K562 (cell line): ENCODE measurements at regions not wholly inside any gene's neighbourhood (a gene's known extent, or its start where the extent isn't known, plus 50 kb on each side); places are given as distances from the start of the nearest gene placed in this dataset.

Source experiments
- ATAC-seq: fragments of 200-7000 bp; cut with Tn5 transposase; 3 replicates; pipeline ENCODE4 v1.9.1; 2020; ENCODE audit warnings: moderate library complexity
- BruUV-seq: library from RNA; stranded (reverse); fragments of 400-500 nt; replicated peaks from 2 replicates; lab custom pipeline; 2021; lab: Mats Ljungman, UMichigan
- CTCF ChIA-PET: fragments of 300-600 bp; formaldehyde crosslinking; extraction: SDS; loops from one replicate; lab custom pipeline; 2021; ENCODE audit warnings: low intra/inter-chr PET ratio; lab: Yijun Ruan, JAX
- POLR2A ChIA-PET: fragments of 300-600, 350-650 bp; sonication (Branson Sonifier 250); formaldehyde crosslinking; extraction: SDS; loops from one replicate; lab custom pipeline; 2021; ENCODE audit warnings: antibody characterized with exemption, inconsistent platforms; lab: Yijun Ruan, JAX
- DNase-seq, 4 experiments: peaks; one replicate each; pipeline versions ENCODE4 v3.0.0 to v3.0.0-alpha.2; 2011 to 2018; ENCODE audit warnings: low spot score in 3 of 4, mixed read lengths in 3 of 4; ENCODE audit errors: extremely low read depth in 1 of 4
- FAIRE-seq: peaks from 2 replicates; lab custom pipeline; 2011; peaks lifted over from hg19 to GRCh38; lab: Jason Lieb, UNC
- H2AFZ ChIP-seq: 2 replicates; pipeline ENCODE4 v1.6.0; 2011; ENCODE audit warnings: low read depth, low read length, control low read depth, inconsistent platforms
- H3K27ac ChIP-seq: fragments of 200-600 bp; 3 replicates; pipeline ENCODE4 v1.8.0; 2011; ENCODE audit warnings: low read depth, mild to moderate bottlenecking, control low read depth, inconsistent platforms, low read length, moderate library complexity, mixed read lengths; ENCODE audit errors: extremely low read depth
- H3K27me3 ChIP-seq, 2 experiments: fragments of 300-600 bp in 1 of 2; 2 replicates in 1 of 2; 3 replicates in 1 of 2; pipeline versions ENCODE4 v1.6.0 to v1.8.0; 2011; ENCODE audit warnings: inconsistent platforms in 2 of 2, low read length in 2 of 2, mild to moderate bottlenecking in 1 of 2, mixed read lengths in 1 of 2, moderate library complexity in 1 of 2; ENCODE audit not compliant: control insufficient read depth in 2 of 2, insufficient read depth in 2 of 2
- H3K36me3 ChIP-seq: fragments of 300-600 bp; 3 replicates; pipeline ENCODE4 v1.8.0; 2011; ENCODE audit warnings: mild to moderate bottlenecking, low read length, inconsistent platforms; ENCODE audit not compliant: control insufficient read depth, insufficient read depth
- H3K4me1 ChIP-seq, 2 experiments: fragments of 200-600 bp in 1 of 2; replicated peaks in 1 of 2; 2 replicates in 1 of 2; 3 replicates in 1 of 2; pipeline versions ENCODE4 v1.5.1 to v1.8.0; 2011; ENCODE audit warnings: inconsistent platforms in 2 of 2, low read length in 2 of 2, mild to moderate bottlenecking in 1 of 2, mixed read lengths in 1 of 2, moderate library complexity in 1 of 2; ENCODE audit not compliant: control insufficient read depth in 2 of 2, insufficient read depth in 2 of 2
- H3K4me2 ChIP-seq: 2 replicates; pipeline ENCODE4 v1.6.1; 2011; ENCODE audit warnings: low read length, control low read depth, inconsistent platforms, mixed read lengths; ENCODE audit not compliant: insufficient read depth
- H3K4me3 ChIP-seq: fragments of 200-600 bp; sonication (generic), shearing (Covaris generic); 2 replicates; pipeline ENCODE4 v1.5.1; 2016; ENCODE audit warnings: control low read depth, inconsistent platforms
- H3K79me2 ChIP-seq: fragments of 200-600 bp; 3 replicates; pipeline ENCODE4 v1.8.0; 2011; ENCODE audit warnings: low read length, inconsistent platforms; ENCODE audit not compliant: control insufficient read depth, insufficient read depth
- H3K9ac ChIP-seq, 2 experiments: 2 replicates each; pipeline versions ENCODE4 v1.6.0 to v1.6.1; 2011; ENCODE audit warnings: low read depth in 2 of 2, low read length in 2 of 2, control low read depth in 1 of 2, inconsistent platforms in 1 of 2, mild to moderate bottlenecking in 1 of 2, mixed read lengths in 1 of 2; ENCODE audit not compliant: insufficient read depth in 1 of 2
- H3K9me1 ChIP-seq: one replicate; pipeline ENCODE4 v1.6.0; 2011; ENCODE audit warnings: inconsistent platforms, mild to moderate bottlenecking, low read length, moderate library complexity; ENCODE audit not compliant: control insufficient read depth, insufficient read depth
- H3K9me3 ChIP-seq: replicated peaks from 2 replicates; pipeline ENCODE4 v1.5.1; 2011; ENCODE audit warnings: low read depth, low read length, inconsistent platforms; ENCODE audit not compliant: control insufficient read depth, insufficient read depth
- H4K20me1 ChIP-seq: replicated peaks from 2 replicates; pipeline ENCODE4 v1.6.1; 2011; ENCODE audit warnings: low read length, inconsistent platforms, mixed read lengths; ENCODE audit not compliant: control insufficient read depth, insufficient read depth
- ARID1B ChIP-seq: fragments of 450-650 bp; IDR thresholded peaks from 2 replicates; pipeline ENCODE4 v1.6.1; 2016; ENCODE audit warnings: antibody characterized with exemption, mild to moderate bottlenecking, inconsistent platforms
- CTCF ChIP-seq, 3 experiments: IDR thresholded peaks in 2 of 3; conservative IDR thresholded peaks in 1 of 3; 2 replicates each; pipeline ENCODE4 v1.5.1; 2011 to 2012; ENCODE audit warnings: low read length in 3 of 3, mild to moderate bottlenecking in 3 of 3, control low read depth in 2 of 3, improper control_type of control experiment in 1 of 3, inconsistent platforms in 1 of 3, low read depth in 1 of 3, mixed read lengths in 1 of 3, moderate library complexity in 1 of 3; ENCODE audit not compliant: insufficient read depth in 2 of 3
- DEAF1 ChIP-seq: fragments of 450-650 bp; formaldehyde crosslinking; IDR thresholded peaks from 2 replicates; pipeline ENCODE4 v1.4.0; 2020; ENCODE audit warnings: mild to moderate bottlenecking, moderate library complexity
- E2F3 ChIP-seq: fragments of 250-450 bp; sonication (Bioruptor Pico); IDR thresholded peaks from 2 replicates; pipeline ENCODE4 v1.4.0; 2020; ENCODE audit warnings: mild to moderate bottlenecking
- EGR1 ChIP-seq: fragments of 450-650 bp; conservative IDR thresholded peaks from 2 replicates; pipeline ENCODE4 v1.6.1; 2017; ENCODE audit warnings: mild to moderate bottlenecking
- FOXP1 ChIP-seq: sonication (generic); formaldehyde crosslinking; IDR thresholded peaks from 2 replicates; pipeline ENCODE4 v1.8.0; 2022; ENCODE audit warnings: mild to moderate bottlenecking, missing genetic modification reagents
- GABPB1 ChIP-seq: sonication (generic); formaldehyde crosslinking; IDR thresholded peaks from 2 replicates; pipeline ENCODE4 v1.8.0; 2022; ENCODE audit warnings: mild to moderate bottlenecking, missing genetic modification reagents
- KDM5B ChIP-seq: fragments of 200-600 bp; sonication (generic); IDR thresholded peaks from 2 replicates; pipeline ENCODE4 v1.6.1; 2012; ENCODE audit warnings: low read depth, mild to moderate bottlenecking, moderate library complexity, low read length, control low read depth, inconsistent platforms; ENCODE audit not compliant: insufficient replicate concordance
- MECOM ChIP-seq: fragments of 250-450 bp; sonication (Bioruptor Pico); IDR thresholded peaks from 2 replicates; pipeline ENCODE4 v1.8.0; 2022; ENCODE audit warnings: inconsistent platforms
- NFE2L1 ChIP-seq: fragments of 450-650 bp; IDR thresholded peaks from 2 replicates; pipeline ENCODE4 v1.6.1; 2016; ENCODE audit warnings: missing genetic modification characterization, low read depth, mild to moderate bottlenecking, missing compliant biosample characterization, moderate library complexity, borderline replicate concordance
- NR4A1 ChIP-seq, 2 experiments: fragments of 250-450 bp in 1 of 2; fragments of 450-650 bp in 1 of 2; sonication (Bioruptor Pico) in 1 of 2; IDR thresholded peaks; 2 replicates each; pipeline versions ENCODE4 v1.4.0 to v1.6.1; 2016 to 2020; ENCODE audit warnings: mild to moderate bottlenecking in 2 of 2, missing compliant biosample characterization in 1 of 2, missing genetic modification characterization in 1 of 2, moderate library complexity in 1 of 2
- TAF1 ChIP-seq: IDR thresholded peaks from 2 replicates; pipeline ENCODE4 v1.6.1; 2011; ENCODE audit warnings: mild to moderate bottlenecking, low read length, moderate library complexity; ENCODE audit not compliant: insufficient read depth, control insufficient read depth, severe bottlenecking; ENCODE audit errors: extremely low read depth
- YBX1 ChIP-seq: fragments of 450-650 bp; IDR thresholded peaks from 2 replicates; pipeline ENCODE4 v1.7.1; 2016; ENCODE audit warnings: mild to moderate bottlenecking
- ZBTB43 ChIP-seq: sonication (generic); formaldehyde crosslinking; IDR thresholded peaks from 2 replicates; pipeline ENCODE4 v1.8.0; 2023; ENCODE audit warnings: mild to moderate bottlenecking, missing genetic modification reagents
- ZFP91 ChIP-seq: sonication (generic); formaldehyde crosslinking; IDR thresholded peaks from 2 replicates; pipeline ENCODE4 v1.8.0; 2022; ENCODE audit warnings: mild to moderate bottlenecking, missing genetic modification reagents
- ZNF140 ChIP-seq: fragments of 250-450 bp; sonication (Bioruptor Pico); IDR thresholded peaks from 2 replicates; pipeline ENCODE4 v1.8.0; 2021; ENCODE audit warnings: moderate library complexity, mild to moderate bottlenecking, inconsistent platforms
- ZNF212 ChIP-seq: fragments of 450-650 bp; formaldehyde crosslinking; IDR thresholded peaks from 2 replicates; pipeline ENCODE4 v1.4.0; 2020; ENCODE audit warnings: mild to moderate bottlenecking
- ZNF668 ChIP-seq: fragments of 250-450 bp; sonication (Bioruptor Pico); IDR thresholded peaks from 2 replicates; pipeline ENCODE4 v1.8.0; 2022; ENCODE audit warnings: mild to moderate bottlenecking, inconsistent platforms
- WGBS: fragments of 100-300 bp; shearing (Covaris generic); methylation state at CpG from one replicate; pipeline ENCODE4 v1.1.6; 2016; ENCODE audit warnings: low coverage, mixed read lengths; ENCODE audit not compliant: insufficient coverage; ENCODE audit errors: missing lambda C conversion rate; 5-methylcytosine and 5-hydroxymethylcytosine counted together
- in situ Hi-C: fragments of 300-500 bp; cut with MboI; formaldehyde crosslinking; loops from 4 replicates; pipeline ENCODE4 v1.15.0; 2018; ENCODE audit warnings: inconsistent platforms, mixed read lengths
- intact Hi-C: fragments of 100-400 bp; cut with micrococcal nuclease; formaldehyde crosslinking; loops from 2 replicates; pipeline ENCODE4 v1.14.2; 2022

GRCh38 chr7:118085000-118085399, 99.0 kb upstream of the LSM8 start:
- CTCF ChIA-PET = no interaction called here
- Histone ChIP-seq H3K4me1 (no peaks in the 10 kb centered on the region), H3K9ac (no peak overlapping the region), H2AFZ (no peak overlapping the region), H3K27ac (no peak overlapping the region), H3K4me2 (no peak overlapping the region), H3K36me3 (no peaks in the 10 kb centered on the region), H3K79me2 (no peaks in the 10 kb centered on the region), H3K9me3 (no peaks in the 10 kb centered on the region), H3K4me3 (no peak overlapping the region), H3K27me3 (no peaks in the 10 kb centered on the region; a peak in 1 of 5 replicates), H3K9me1 (no peaks in the 10 kb centered on the region), H4K20me1 (no peaks in the 10 kb centered on the region)
- no TSS peak for BruUV-seq
- ATAC-seq (no peak), DNase-seq (no peak), FAIRE-seq (no peak)
- intact Hi-C loops (no loop called here), in situ Hi-C loops (no loop called here)
- POLR2A ChIA-PET = interaction anchor here (0.7 kb wide), 1 partner anchor 291 kb away, joined by 3 read pairs; no protein-coding TSS in a partner anchor
- WGBS = 0% methylated on average over 3 of the region's 3 CpGs
- TF ChIP-seq MECOM = no peak
- TF ChIP-seq GABPB1 (CRISPR knock-in tag) = no peak
- no peak for TF ChIP-seq ARID1B
- no peak for TF ChIP-seq ZNF212 (CRISPR knock-in tag)
- TF ChIP-seq TAF1 = no peak
- no peak for TF ChIP-seq NR4A1 (CRISPR knock-in tag; IDR thresholded peaks at IDR 0.05)
- no peak for TF ChIP-seq NR4A1 (tag; IDR thresholded peaks at IDR 0.05)
- TF ChIP-seq KDM5B = no peak
- TF ChIP-seq ZNF668 (CRISPR knock-in tag) = no peak
- no peak for TF ChIP-seq EGR1
- no peak for TF ChIP-seq ZFP91
- TF ChIP-seq FOXP1 (CRISPR knock-in tag) = no peak
- TF ChIP-seq YBX1 = no peak
- TF ChIP-seq ZBTB43 (CRISPR knock-in tag) = no peak
- TF ChIP-seq CTCF (IDR thresholded peaks at IDR 0.05 in 2 of 3, conservative IDR thresholded peaks at IDR 0.05 in 1 of 3; ENCODE audit: insufficient read depth in 2 of 3, low read depth in 1 of 3, low read length in 3 of 3) = no peak
- no peak for TF ChIP-seq ZNF140 (CRISPR knock-in tag)
- TF ChIP-seq DEAF1 (CRISPR knock-in tag) = no peak
- TF ChIP-seq NFE2L1 (tag) = no peak
- TF ChIP-seq E2F3 (CRISPR knock-in tag) = no peak
